Loucy (cell line): ENCODE measurements at regions not wholly inside any gene's neighbourhood (a gene's known extent, or its start where the extent isn't known, plus 50 kb on each side); places are given as distances from the start of the nearest gene placed in this dataset.

Experiments
- CTCF ChIP-seq: fragments of 200-600 bp; sonication (generic); conservative IDR thresholded peaks from 2 replicates; pipeline ENCODE4 v1.5.1; 2014; ENCODE audit warnings: mild to moderate bottlenecking, antibody characterized with exemption, low read length
- EZH2phosphoT487 ChIP-seq: fragments of 200-600 bp; IDR thresholded peaks from 2 replicates; pipeline ENCODE4 v1.6.1; 2018; ENCODE audit warnings: antibody characterized with exemption, mild to moderate bottlenecking, moderate library complexity, borderline replicate concordance

GRCh38 chr2:146820672-146821071 is 1024.2 kb upstream of the ACVR2A start:
- TF ChIP-seq CTCF (no peak), EZH2phosphoT487 (no peak)
